Nephron (organoid): ENCODE measurements at regions not wholly inside any gene's neighbourhood (a gene's known extent, or its start where the extent isn't known, plus 50 kb on each side); places are given as distances from the start of the nearest gene placed in this dataset.
"Not testable (repeated sequence)": the region's sequence is repeated elsewhere in the genome, so short reads cannot be mapped to it uniquely, and the experiment has no call there.

Source experiments
- H3K27ac Mint-ChIP-seq, 3 experiments: 2 replicates each; pipeline ENCODE4 v1.8.0; 2020; ENCODE audit warnings: mixed read lengths in 3 of 3, mild to moderate bottlenecking in 2 of 3, moderate library complexity in 1 of 3
- H3K27me3 Mint-ChIP-seq: 2 replicates; pipeline ENCODE4 v1.8.0; 2021; ENCODE audit warnings: low read depth, mild to moderate bottlenecking, moderate library complexity, mixed read lengths
- H3K36me3 Mint-ChIP-seq: 2 replicates; pipeline ENCODE4 v1.8.0; 2020; ENCODE audit warnings: low read depth, mixed read lengths
- H3K4me1 Mint-ChIP-seq: 2 replicates; pipeline ENCODE4 v1.8.0; 2020; ENCODE audit warnings: mixed read lengths
- H3K4me3 Mint-ChIP-seq, 3 experiments: 2 replicates each; pipeline ENCODE4 v1.8.0; 2020; ENCODE audit warnings: mild to moderate bottlenecking in 3 of 3, mixed read lengths in 3 of 3, moderate library complexity in 2 of 3
- H3K9me3 Mint-ChIP-seq: 2 replicates; pipeline ENCODE4 v1.8.0; 2020; ENCODE audit warnings: mixed read lengths
- CTCF ChIP-seq, 3 experiments: fragments of 200-600 bp; sonication (generic); IDR thresholded peaks; one replicate each; pipeline ENCODE4 v1.5.0; 2021; ENCODE audit warnings: antibody characterized with exemption in 3 of 3; ENCODE audit not compliant: unreplicated experiment in 3 of 3

- Mint-ChIP-seq H3K9me3 (peaks cover 5% of the 10 kb centered on the region), H3K4me1 (no peaks in the 10 kb centered on the region), H3K4me3 (no peak overlapping the region), H3K27me3 (no peaks in the 10 kb centered on the region), H3K36me3 (no peaks in the 10 kb centered on the region), H3K27ac (no peak overlapping the region)
- TF ChIP-seq CTCF (IDR thresholded peaks at IDR 0.05; ENCODE audit: unreplicated experiment in 3 of 3), result no peak
Measured at GRCh38 chr13:65504213-65504612, 1725.9 kb downstream of the PCDH9 start.

- H3K9me3 Mint-ChIP-seq, result peaks cover 5% of the 10 kb centered on the region
- TF ChIP-seq CTCF (IDR thresholded peaks at IDR 0.05; ENCODE audit: unreplicated experiment in 3 of 3), result no peak
- no peak overlapping the region for H3K4me3 Mint-ChIP-seq
- no peak overlapping the region for H3K27ac Mint-ChIP-seq
- H3K27me3 Mint-ChIP-seq, result no peaks in the 10 kb centered on the region
- no peaks in the 10 kb centered on the region for H3K36me3 Mint-ChIP-seq
- no peaks in the 10 kb centered on the region for H3K4me1 Mint-ChIP-seq
Measured at GRCh38 chr13:65500481-65500880, 1729.7 kb downstream of the PCDH9 start.

- no peak overlapping the region for H3K4me3 Mint-ChIP-seq
- H3K27me3 Mint-ChIP-seq, result no peaks in the 10 kb centered on the region
- no peak for TF ChIP-seq CTCF (IDR thresholded peaks at IDR 0.05; ENCODE audit: unreplicated experiment in 3 of 3)
- no peaks in the 10 kb centered on the region for H3K36me3 Mint-ChIP-seq
- H3K4me1 Mint-ChIP-seq, result no peaks in the 10 kb centered on the region
- peaks cover 3% of the 10 kb centered on the region for H3K9me3 Mint-ChIP-seq
- H3K27ac Mint-ChIP-seq, result no peak overlapping the region
Measured at GRCh38 chr13:65499256-65499655, 1730.9 kb downstream of the PCDH9 start.

GRCh38 chr13:65497265-65497664 lies 1732.9 kb downstream of the PCDH9 start:
- no peak overlapping the region for H3K27ac Mint-ChIP-seq
- no peaks in the 10 kb centered on the region for H3K27me3 Mint-ChIP-seq
- no peak overlapping the region for H3K4me3 Mint-ChIP-seq
- H3K4me1 Mint-ChIP-seq, result no peaks in the 10 kb centered on the region
- H3K36me3 Mint-ChIP-seq, result no peaks in the 10 kb centered on the region
- no peaks in the 10 kb centered on the region for H3K9me3 Mint-ChIP-seq
- TF ChIP-seq CTCF (IDR thresholded peaks at IDR 0.05; ENCODE audit: unreplicated experiment in 3 of 3), result no peak

GRCh38 chr13:65490725-65491124 lies 1739.4 kb downstream of the PCDH9 start:
- H3K4me1 Mint-ChIP-seq, H3K27ac Mint-ChIP-seq, H3K27me3 Mint-ChIP-seq, H3K36me3 Mint-ChIP-seq, H3K4me3 Mint-ChIP-seq, H3K9me3 Mint-ChIP-seq: not testable (repeated sequence)

GRCh38 chr13:65488606-65489005 lies 1741.5 kb downstream of the PCDH9 start:
- Mint-ChIP-seq H3K9me3 (peaks cover 6% of the 10 kb centered on the region), H3K4me3 (no peak overlapping the region), H3K4me1 (no peaks in the 10 kb centered on the region), H3K27me3 (no peaks in the 10 kb centered on the region), H3K27ac (no peak overlapping the region), H3K36me3 (no peaks in the 10 kb centered on the region)
- TF ChIP-seq CTCF (IDR thresholded peaks at IDR 0.05; ENCODE audit: unreplicated experiment in 3 of 3), result no peak
